WTC11 (cell line): ENCODE measurements at regions not wholly inside any gene's neighbourhood (a gene's known extent, or its start where the extent isn't known, plus 50 kb on each side); places are given as distances from the start of the nearest gene placed in this dataset.

Experiments used
- ATAC-seq: fragments of 200-7000 bp; cut with Tn5 transposase; 2 replicates; pipeline ENCODE4 v1.10.0; 2021; ENCODE audit warnings: mild to moderate bottlenecking, moderate library complexity
- CTCF ChIA-PET: fragments of 300-600 bp; sonication (Branson Sonifier 250); formaldehyde crosslinking; loops from one replicate; lab custom pipeline; 2021; ENCODE audit warnings: antibody characterized with exemption; lab: Charles Lee
- POLR2A ChIA-PET: fragments of 350-600 bp; sonication (Branson Sonifier 250); formaldehyde crosslinking; loops from one replicate; lab custom pipeline; 2021; ENCODE audit warnings: antibody characterized with exemption; lab: Charles Lee
- DNase-seq: peaks from one replicate; pipeline ENCODE4 v3.0.0; 2021; ENCODE audit warnings: low spot score
- H3K27ac Mint-ChIP-seq: 2 replicates; pipeline ENCODE4 v1.8.0; 2021; ENCODE audit warnings: mixed read lengths
- H3K27me3 Mint-ChIP-seq: 2 replicates; pipeline ENCODE4 v1.8.0; 2021; ENCODE audit warnings: low read depth, mild to moderate bottlenecking, moderate library complexity, mixed read lengths
- H3K36me3 Mint-ChIP-seq: 2 replicates; pipeline ENCODE4 v1.8.0; 2021; ENCODE audit warnings: mixed read lengths
- H3K4me1 Mint-ChIP-seq: 2 replicates; pipeline ENCODE4 v1.8.0; 2022; ENCODE audit warnings: mixed read lengths
- H3K4me3 Mint-ChIP-seq: 2 replicates; pipeline ENCODE4 v1.8.0; 2021; ENCODE audit warnings: mild to moderate bottlenecking, moderate library complexity, mixed read lengths
- H3K9me3 Mint-ChIP-seq: 2 replicates; pipeline ENCODE4 v1.8.0; 2021; ENCODE audit warnings: mixed read lengths
- ARID4B ChIP-seq: sonication (generic); formaldehyde crosslinking; IDR thresholded peaks from 2 replicates; pipeline ENCODE4 v1.8.0; 2023; ENCODE audit warnings: missing genetic modification reagents, mild to moderate bottlenecking, borderline replicate concordance
- CREB1 ChIP-seq: sonication (generic); formaldehyde crosslinking; IDR thresholded peaks from 2 replicates; pipeline ENCODE4 v1.8.0; 2023; ENCODE audit warnings: mild to moderate bottlenecking, missing genetic modification reagents
- CREM ChIP-seq: sonication (generic); formaldehyde crosslinking; IDR thresholded peaks from 2 replicates; pipeline ENCODE4 v1.8.1; 2022; ENCODE audit warnings: mild to moderate bottlenecking, missing genetic modification reagents, moderate library complexity
- E2F4 ChIP-seq: sonication (generic); formaldehyde crosslinking; IDR thresholded peaks from 2 replicates; pipeline ENCODE4 v1.8.1; 2022; ENCODE audit warnings: low read depth, mild to moderate bottlenecking, moderate library complexity, missing genetic modification reagents, borderline replicate concordance
- ELF4 ChIP-seq: sonication (generic); formaldehyde crosslinking; IDR thresholded peaks from 2 replicates; pipeline ENCODE4 v1.8.1; 2022; ENCODE audit warnings: low read depth, mild to moderate bottlenecking, moderate library complexity, missing genetic modification reagents
- EMX1 ChIP-seq: fragments of 250-450 bp; sonication (Bioruptor Pico); IDR thresholded peaks from 2 replicates; pipeline ENCODE4 v1.8.0; 2021; ENCODE audit warnings: mild to moderate bottlenecking
- ETV6 ChIP-seq: sonication (generic); formaldehyde crosslinking; IDR thresholded peaks from 2 replicates; pipeline ENCODE4 v1.8.1; 2022; ENCODE audit warnings: mild to moderate bottlenecking, missing genetic modification reagents
- FOXK1 ChIP-seq: sonication (generic); formaldehyde crosslinking; IDR thresholded peaks from 2 replicates; pipeline ENCODE4 v1.8.0; 2022; ENCODE audit warnings: mild to moderate bottlenecking, moderate library complexity, missing genetic modification reagents
- FOXP1 ChIP-seq: sonication (generic); formaldehyde crosslinking; IDR thresholded peaks from 2 replicates; pipeline ENCODE4 v1.8.0; 2022; ENCODE audit warnings: missing genetic modification reagents, mild to moderate bottlenecking, moderate library complexity, borderline replicate concordance
- NFATC4 ChIP-seq: fragments of 250-450 bp; sonication (Bioruptor Pico); IDR thresholded peaks from 2 replicates; pipeline ENCODE4 v1.9.0; 2021; ENCODE audit warnings: mild to moderate bottlenecking
- NFE2L1 ChIP-seq: sonication (generic); formaldehyde crosslinking; IDR thresholded peaks from 2 replicates; pipeline ENCODE4 v1.8.1; 2023; ENCODE audit warnings: missing genetic modification reagents
- OVOL2 ChIP-seq: fragments of 250-450 bp; sonication (Bioruptor Pico); IDR thresholded peaks from 2 replicates; pipeline ENCODE4 v1.9.0; 2021; ENCODE audit warnings: mild to moderate bottlenecking, borderline replicate concordance
- PRRX2 ChIP-seq: fragments of 250-450 bp; sonication (Bioruptor Pico); IDR thresholded peaks from 2 replicates; pipeline ENCODE4 v1.8.0; 2021; ENCODE audit warnings: mild to moderate bottlenecking
- RORB ChIP-seq: fragments of 250-450 bp; sonication (Bioruptor Pico); IDR thresholded peaks from 2 replicates; pipeline ENCODE4 v1.9.0; 2021; ENCODE audit warnings: mild to moderate bottlenecking
- TEAD1 ChIP-seq: sonication (generic); formaldehyde crosslinking; IDR thresholded peaks from 2 replicates; pipeline ENCODE4 v1.8.0; 2022; ENCODE audit warnings: mild to moderate bottlenecking, missing genetic modification reagents
- TEAD4 ChIP-seq: sonication (generic); formaldehyde crosslinking; IDR thresholded peaks from 2 replicates; pipeline ENCODE4 v1.8.0; 2022; ENCODE audit warnings: mild to moderate bottlenecking, missing genetic modification reagents
- ZBTB43 ChIP-seq: sonication (generic); formaldehyde crosslinking; IDR thresholded peaks from 2 replicates; pipeline ENCODE4 v1.8.1; 2023; ENCODE audit warnings: mild to moderate bottlenecking, missing genetic modification reagents
- ZNF138 ChIP-seq: sonication (generic); formaldehyde crosslinking; conservative IDR thresholded peaks from 2 replicates; pipeline ENCODE4 v1.8.1; 2022; ENCODE audit warnings: mild to moderate bottlenecking, moderate library complexity, missing genetic modification reagents
- ZNF219 ChIP-seq: sonication (generic); formaldehyde crosslinking; IDR thresholded peaks from 2 replicates; pipeline ENCODE4 v1.8.0; 2023; ENCODE audit warnings: missing genetic modification reagents, mild to moderate bottlenecking, borderline replicate concordance
- ZNF263 ChIP-seq: sonication (generic); formaldehyde crosslinking; IDR thresholded peaks from 2 replicates; pipeline ENCODE4 v1.8.1; 2022; ENCODE audit warnings: low read depth, mild to moderate bottlenecking, moderate library complexity, missing genetic modification reagents
- ZNF512 ChIP-seq: sonication (generic); formaldehyde crosslinking; IDR thresholded peaks from 2 replicates; pipeline ENCODE4 v1.8.1; 2022; ENCODE audit warnings: missing genetic modification reagents, borderline replicate concordance
- TF ChIP-seq, protein P1 (sequence below): sonication (generic); formaldehyde crosslinking; IDR thresholded peaks from 2 replicates; pipeline ENCODE4 v1.8.0; 2023; ENCODE audit warnings: missing genetic modification reagents
- TF ChIP-seq, protein P2 (sequence below): sonication (generic); formaldehyde crosslinking; IDR thresholded peaks from 2 replicates; pipeline ENCODE4 v1.8.1; 2023; ENCODE audit warnings: mild to moderate bottlenecking, missing genetic modification reagents, moderate library complexity

GRCh38 chr13:100746953-100747683 is 72.5 kb upstream of the TMTC4 start:
- no peak for DNase-seq
- H3K4me1 Mint-ChIP-seq, result 0 out of 2 replicates have a peak, but pooled peaks cover 3% of the 10 kb centered on the region
- H3K36me3 Mint-ChIP-seq, result no peaks in the 10 kb centered on the region
- TF ChIP-seq CREB1, result no peak
- TF ChIP-seq ZNF219 (CRISPR knock-in tag), result no peak
- TF ChIP-seq, protein P1, sequence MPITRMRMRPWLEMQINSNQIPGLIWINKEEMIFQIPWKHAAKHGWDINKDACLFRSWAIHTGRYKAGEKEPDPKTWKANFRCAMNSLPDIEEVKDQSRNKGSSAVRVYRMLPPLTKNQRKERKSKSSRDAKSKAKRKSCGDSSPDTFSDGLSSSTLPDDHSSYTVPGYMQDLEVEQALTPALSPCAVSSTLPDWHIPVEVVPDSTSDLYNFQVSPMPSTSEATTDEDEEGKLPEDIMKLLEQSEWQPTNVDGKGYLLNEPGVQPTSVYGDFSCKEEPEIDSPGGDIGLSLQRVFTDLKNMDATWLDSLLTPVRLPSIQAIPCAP (CRISPR knock-in tag), result no peak
- TF ChIP-seq ETV6, result no peak
- no peak for TF ChIP-seq ZBTB43 (CRISPR knock-in tag)
- TF ChIP-seq FOXK1 (CRISPR knock-in tag), result no peak
- TF ChIP-seq EMX1 (CRISPR knock-in tag), result no peak
- no peak for TF ChIP-seq NFATC4 (CRISPR knock-in tag)
- TF ChIP-seq ZNF512, result no peak
- TF ChIP-seq, all 79 proteins: peak for 0
- peaks cover 14% of the 10 kb centered on the region for H3K9me3 Mint-ChIP-seq
- ATAC-seq, result no peak
- H3K4me3 Mint-ChIP-seq, result no peak overlapping the region
- no peaks in the 10 kb centered on the region for H3K27me3 Mint-ChIP-seq
- POLR2A ChIA-PET, result interaction anchor here (0.7 kb wide), 1 partner anchor 1075 kb away, joined by 5 read pairs; no protein-coding TSS in a partner anchor
- CTCF ChIA-PET, result no interaction called here
- no peak overlapping the region for H3K27ac Mint-ChIP-seq

- no peak overlapping the region for H3K4me3 Mint-ChIP-seq
- peaks cover 2% of the 10 kb centered on the region; the same call in 1 of the 2 replicates for H3K36me3 Mint-ChIP-seq
- ATAC-seq, result peak; percentile 95
- no peak for DNase-seq
- no peak overlapping the region for H3K27ac Mint-ChIP-seq
- peaks cover 10% of the 10 kb centered on the region for H3K4me1 Mint-ChIP-seq
- TF ChIP-seq E2F4, result no peak
- TF ChIP-seq, protein P2, sequence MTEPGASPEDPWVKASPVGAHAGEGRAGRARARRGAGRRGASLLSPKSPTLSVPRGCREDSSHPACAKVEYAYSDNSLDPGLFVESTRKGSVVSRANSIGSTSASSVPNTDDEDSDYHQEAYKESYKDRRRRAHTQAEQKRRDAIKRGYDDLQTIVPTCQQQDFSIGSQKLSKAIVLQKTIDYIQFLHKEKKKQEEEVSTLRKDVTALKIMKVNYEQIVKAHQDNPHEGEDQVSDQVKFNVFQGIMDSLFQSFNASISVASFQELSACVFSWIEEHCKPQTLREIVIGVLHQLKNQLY (CRISPR knock-in tag), result no peak
- no peak for TF ChIP-seq OVOL2
- TF ChIP-seq CREM (CRISPR knock-in tag), result no peak
- no peak for TF ChIP-seq ZNF138 (CRISPR knock-in tag)
- no peak for TF ChIP-seq TEAD4 (CRISPR knock-in tag)
- no peak for TF ChIP-seq FOXP1
- no peak for TF ChIP-seq ARID4B (CRISPR knock-in tag)
- TF ChIP-seq ZBTB43 (CRISPR knock-in tag), result no peak
- no peak for TF ChIP-seq ZNF263
- TF ChIP-seq NFE2L1 (CRISPR knock-in tag), result no peak
- TF ChIP-seq RORB, result no peak
- no peak for TF ChIP-seq TEAD1 (CRISPR knock-in tag)
- no peak for TF ChIP-seq ELF4
- no peak for TF ChIP-seq PRRX2 (CRISPR knock-in tag)
- ChIA-PET CTCF (interaction anchor here (1.5 kb wide), 1 partner anchor 16 kb away, joined by 5 read pairs; no protein-coding TSS in a partner anchor), POLR2A (no interaction called here)
- peaks cover 24% of the 10 kb centered on the region for H3K9me3 Mint-ChIP-seq
- H3K27me3 Mint-ChIP-seq, result peaks cover 14% of the 10 kb centered on the region
Observed at GRCh38 chr13:100738176-100738855, 63.7 kb upstream of the TMTC4 start.
